ENCODE measurements at regions not wholly inside any gene's neighbourhood (a gene's known extent, or its start where the extent isn't known, plus 50 kb on each side); places are given as distances from the start of the nearest gene placed in this dataset.

GRCh38 chr12:72978999-72979398 is 706.8 kb downstream of the TRHDE start:
- TF ChIP-seq CTCF (IDR thresholded peaks at IDR 0.05; ENCODE audit: low read depth, low read length) (no peak), POLR2A (IDR thresholded peaks at IDR 0.05; ENCODE audit: extremely low read depth, insufficient read length) (no peak)
